ENCODE measurements at regions not wholly inside any gene's neighbourhood (a gene's known extent, or its start where the extent isn't known, plus 50 kb on each side); places are given as distances from the start of the nearest gene placed in this dataset.

- no peaks in the 10 kb centered on the region for H3K36me3 ChIP-seq (ENCODE audit: control insufficient read depth, insufficient read depth, low read length)
- H3K27me3 ChIP-seq (ENCODE audit: control insufficient read depth, insufficient read depth, low read length): no peaks in the 10 kb centered on the region
- H3K27ac ChIP-seq (ENCODE audit: low read length): no peak overlapping the region
- ChIA-PET POLR2A (no interaction called here), CTCF (no interaction called here)
- intact Hi-C loops (cut with micrococcal nuclease; ENCODE audit: unreplicated experiment) (no loop called here), in situ Hi-C loops (cut with HindIII; ENCODE audit: low pct_unique_long_range_greater_than_20kb, low sequenced_read_pairs) (no loop called here)
- BruUV-seq (replicated peaks): no TSS peak
- H3K9me3 ChIP-seq (ENCODE audit: control insufficient read depth, insufficient read depth, low read depth, low read length): no peaks in the 10 kb centered on the region
- DNase-seq (ENCODE audit: low read depth, low spot score): no peak
- no peaks in the 10 kb centered on the region for H3K4me1 ChIP-seq (ENCODE audit: control insufficient read depth, insufficient read depth, low read length)
- ATAC-seq: no peak
- no peak for TF ChIP-seq CTCF (IDR thresholded peaks at IDR 0.05)
- TF ChIP-seq SIN3A (IDR thresholded peaks at IDR 0.05; ENCODE audit: borderline replicate concordance, insufficient read depth, low read depth, low read length): no peak
- no peak overlapping the region for H3K4me3 ChIP-seq (ENCODE audit: low read depth in 2 of 2, low read length in 2 of 2)
Observed at GRCh38 chr15:24745290-24745689, 69.7 kb downstream of the NPAP1 start.

- ATAC-seq (no peak), DNase-seq (ENCODE audit: low read depth, low spot score) (no peak)
- intact Hi-C loops (cut with micrococcal nuclease; ENCODE audit: unreplicated experiment) (no loop called here), in situ Hi-C loops (cut with HindIII; ENCODE audit: low pct_unique_long_range_greater_than_20kb, low sequenced_read_pairs) (no loop called here)
- POLR2A ChIA-PET: no interaction called here
- CTCF ChIA-PET: no interaction called here
- H3K9me3 ChIP-seq (ENCODE audit: control insufficient read depth, insufficient read depth, low read depth, low read length): no peaks in the 10 kb centered on the region
- H3K36me3 ChIP-seq (ENCODE audit: control insufficient read depth, insufficient read depth, low read length): no peaks in the 10 kb centered on the region
- BruUV-seq (replicated peaks): no TSS peak
- no peak overlapping the region for H3K4me3 ChIP-seq (ENCODE audit: low read depth in 2 of 2, low read length in 2 of 2)
- no peak overlapping the region for H3K27ac ChIP-seq (ENCODE audit: low read length)
- no peaks in the 10 kb centered on the region for H3K4me1 ChIP-seq (ENCODE audit: control insufficient read depth, insufficient read depth, low read length)
- H3K27me3 ChIP-seq (ENCODE audit: control insufficient read depth, insufficient read depth, low read length): no peaks in the 10 kb centered on the region
- TF ChIP-seq SIN3A (IDR thresholded peaks at IDR 0.05; ENCODE audit: borderline replicate concordance, insufficient read depth, low read depth, low read length): no peak
- TF ChIP-seq REST (IDR thresholded peaks at IDR 0.05; ENCODE audit: insufficient read depth in 1 of 2, low read depth in 2 of 2, low read length in 1 of 2): no peak
- TF ChIP-seq POLR2AphosphoS5 (IDR thresholded peaks at IDR 0.05; ENCODE audit: low read depth, low read length): no peak
- TF ChIP-seq CTCF (IDR thresholded peaks at IDR 0.05): no peak
- TF ChIP-seq TCF7L2 (IDR thresholded peaks at IDR 0.05; ENCODE audit: low read depth, low read length): no peak
Observed at GRCh38 chr15:24746094-24746493, 70.5 kb downstream of the NPAP1 start.

GRCh38 chr15:24747376-24747775 lies 71.8 kb downstream of the NPAP1 start:
- no peak for DNase-seq (ENCODE audit: low read depth, low spot score)
- no TSS peak for BruUV-seq (replicated peaks)
- Histone ChIP-seq H3K4me3 (ENCODE audit: low read depth in 2 of 2, low read length in 2 of 2) (no peak overlapping the region), H3K36me3 (ENCODE audit: control insufficient read depth, insufficient read depth, low read length) (no peaks in the 10 kb centered on the region), H3K27me3 (ENCODE audit: control insufficient read depth, insufficient read depth, low read length) (no peaks in the 10 kb centered on the region), H3K4me1 (ENCODE audit: control insufficient read depth, insufficient read depth, low read length) (no peaks in the 10 kb centered on the region), H3K27ac (ENCODE audit: low read length) (no peak overlapping the region), H3K9me3 (ENCODE audit: control insufficient read depth, insufficient read depth, low read depth, low read length) (0 out of 2 replicates have a peak, but pooled peaks cover 3% of the 10 kb centered on the region)
- TF ChIP-seq TCF7L2 (IDR thresholded peaks at IDR 0.05; ENCODE audit: low read depth, low read length): no peak
- TF ChIP-seq REST (IDR thresholded peaks at IDR 0.05; ENCODE audit: insufficient read depth in 1 of 2, low read depth in 2 of 2, low read length in 1 of 2): no peak
- ChIA-PET CTCF (no interaction called here), POLR2A (no interaction called here)
- intact Hi-C loops (cut with micrococcal nuclease; ENCODE audit: unreplicated experiment): no loop called here
- in situ Hi-C loops (cut with HindIII; ENCODE audit: low pct_unique_long_range_greater_than_20kb, low sequenced_read_pairs): no loop called here
- ATAC-seq: no peak

All from Panc1 (cell line).